Erythroblast (primary cell): ENCODE measurements at regions not wholly inside any gene's neighbourhood (a gene's known extent, or its start where the extent isn't known, plus 50 kb on each side); places are given as distances from the start of the nearest gene placed in this dataset.

Experiments
- GATA1 ChIP-seq: IDR thresholded peaks from 2 replicates; pipeline ENCODE4 v1.6.1; 2011; ENCODE audit warnings: low read depth, mild to moderate bottlenecking, control low read depth, low read length, moderate library complexity
- POLR2A ChIP-seq: IDR thresholded peaks from 2 replicates; pipeline ENCODE4 v1.6.1; 2011; ENCODE audit warnings: mild to moderate bottlenecking, low read length

DNA sequence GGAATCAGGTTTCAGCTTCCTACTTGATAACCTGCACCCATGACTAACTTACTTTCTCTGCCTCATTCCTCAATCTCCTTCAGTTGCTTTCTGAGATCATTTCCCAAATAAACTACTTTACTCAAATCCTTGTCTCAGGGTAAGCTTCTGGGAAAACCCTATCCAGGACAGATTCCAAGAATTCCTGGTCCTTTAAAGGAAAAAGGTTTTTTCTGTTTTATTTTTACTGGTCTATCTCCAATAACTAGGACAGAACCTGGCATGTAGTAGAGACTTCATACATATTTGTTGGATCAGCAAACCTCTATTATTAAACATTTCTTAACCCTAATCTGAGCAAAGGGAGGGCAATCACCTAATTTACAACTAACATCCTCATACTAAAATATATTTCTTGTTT lies 910.5 kb upstream of the CHORDC1 start:
- no peak for TF ChIP-seq POLR2A
- no peak for TF ChIP-seq GATA1
